ENCODE measurements at regions not wholly inside any gene's neighbourhood (a gene's known extent, or its start where the extent isn't known, plus 50 kb on each side); places are given as distances from the start of the nearest gene placed in this dataset.

DNA sequence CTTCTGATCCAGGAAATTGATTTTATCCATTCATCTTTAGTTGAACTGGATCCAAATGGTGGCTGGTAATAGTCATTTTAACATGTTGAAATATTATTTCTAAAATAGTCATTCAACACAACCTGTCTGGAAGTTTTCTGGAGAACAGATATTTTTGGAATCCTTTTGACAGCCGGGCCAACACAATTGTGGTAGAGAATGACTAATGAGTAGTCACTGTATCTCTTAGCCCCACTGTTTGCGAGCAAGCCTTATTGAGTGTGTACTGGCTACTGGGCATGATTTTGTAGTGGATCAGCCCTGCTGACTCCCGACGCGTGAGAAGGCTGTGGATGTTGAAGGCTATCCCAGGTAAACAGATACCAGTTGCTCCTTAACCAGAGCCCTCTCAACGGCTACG is 383.4 kb downstream of the ZNF536 start:
- TF ChIP-seq, protein P1, sequence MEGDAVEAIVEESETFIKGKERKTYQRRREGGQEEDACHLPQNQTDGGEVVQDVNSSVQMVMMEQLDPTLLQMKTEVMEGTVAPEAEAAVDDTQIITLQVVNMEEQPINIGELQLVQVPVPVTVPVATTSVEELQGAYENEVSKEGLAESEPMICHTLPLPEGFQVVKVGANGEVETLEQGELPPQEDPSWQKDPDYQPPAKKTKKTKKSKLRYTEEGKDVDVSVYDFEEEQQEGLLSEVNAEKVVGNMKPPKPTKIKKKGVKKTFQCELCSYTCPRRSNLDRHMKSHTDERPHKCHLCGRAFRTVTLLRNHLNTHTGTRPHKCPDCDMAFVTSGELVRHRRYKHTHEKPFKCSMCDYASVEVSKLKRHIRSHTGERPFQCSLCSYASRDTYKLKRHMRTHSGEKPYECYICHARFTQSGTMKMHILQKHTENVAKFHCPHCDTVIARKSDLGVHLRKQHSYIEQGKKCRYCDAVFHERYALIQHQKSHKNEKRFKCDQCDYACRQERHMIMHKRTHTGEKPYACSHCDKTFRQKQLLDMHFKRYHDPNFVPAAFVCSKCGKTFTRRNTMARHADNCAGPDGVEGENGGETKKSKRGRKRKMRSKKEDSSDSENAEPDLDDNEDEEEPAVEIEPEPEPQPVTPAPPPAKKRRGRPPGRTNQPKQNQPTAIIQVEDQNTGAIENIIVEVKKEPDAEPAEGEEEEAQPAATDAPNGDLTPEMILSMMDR (conservative IDR thresholded peaks at IDR 0.05 in 1 of 2, IDR thresholded peaks at IDR 0.05 in 1 of 2; ENCODE audit: low read depth in 1 of 2, low read length in 2 of 2): no peak
- no peak for TF ChIP-seq EZH2 (IDR thresholded peaks at IDR 0.05; ENCODE audit: low read length, missing control alignments)

All from fibroblast of lung (primary cell).